HT-29 (cell line): ENCODE measurements at regions not wholly inside any gene's neighbourhood (a gene's known extent, or its start where the extent isn't known, plus 50 kb on each side); places are given as distances from the start of the nearest gene placed in this dataset.
"Not testable (repeated sequence)": the region's sequence is repeated elsewhere in the genome, so short reads cannot be mapped to it uniquely, and the experiment has no call there.

ENCODE experiments used
- DNase-seq: peaks from one replicate; pipeline ENCODE4 v3.0.0-alpha.2; 2015; ENCODE audit warnings: low spot score

- no peak for DNase-seq
Measured at GRCh38 chr10:2036209-2036608, 298.9 kb upstream of the ADARB2 start.

DNA sequence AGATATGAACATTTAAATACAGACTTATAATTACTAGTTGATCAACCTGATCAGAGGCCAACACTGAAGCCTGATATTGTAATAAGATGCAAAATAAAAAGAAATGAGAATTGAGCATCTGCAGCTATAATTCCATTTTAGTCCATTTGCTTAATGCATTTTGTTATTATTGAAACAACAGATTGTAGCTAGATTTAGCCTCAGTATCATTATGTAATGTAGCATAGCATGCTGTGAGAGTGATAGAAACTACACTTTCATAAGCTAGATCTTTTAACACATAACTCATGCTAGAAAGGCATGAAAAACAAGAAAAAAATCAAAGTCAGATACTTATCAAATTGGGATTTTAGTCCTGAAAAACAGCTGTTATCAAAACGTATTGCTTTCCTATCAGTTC, 292.7 kb upstream of the ADARB2 start:
- DNase-seq = no peak

DNA sequence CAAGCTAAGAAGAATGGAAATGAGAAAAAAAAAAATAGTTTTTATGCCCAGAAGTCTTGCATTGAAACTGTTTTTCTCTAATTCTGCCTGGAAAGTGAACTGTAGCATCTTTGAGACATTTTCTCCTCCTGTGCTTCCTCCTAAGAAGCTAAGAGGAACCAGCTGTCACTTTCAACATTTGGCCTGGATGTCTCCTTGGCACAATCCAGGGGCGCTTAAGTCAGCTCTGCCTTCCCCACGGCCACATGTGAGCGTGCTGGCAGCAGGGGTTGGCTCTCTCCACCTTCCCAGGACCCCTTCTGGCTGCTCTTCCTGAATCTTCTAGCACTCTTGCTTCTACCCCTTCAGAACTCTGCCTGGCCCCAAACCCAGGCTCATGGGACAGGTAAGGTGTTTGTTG, 289.6 kb upstream of the ADARB2 start:
- no peak for DNase-seq

- DNase-seq = not testable (repeated sequence)
Measured at GRCh38 chr10:2024750-2025149, 287.4 kb upstream of the ADARB2 start.

DNA sequence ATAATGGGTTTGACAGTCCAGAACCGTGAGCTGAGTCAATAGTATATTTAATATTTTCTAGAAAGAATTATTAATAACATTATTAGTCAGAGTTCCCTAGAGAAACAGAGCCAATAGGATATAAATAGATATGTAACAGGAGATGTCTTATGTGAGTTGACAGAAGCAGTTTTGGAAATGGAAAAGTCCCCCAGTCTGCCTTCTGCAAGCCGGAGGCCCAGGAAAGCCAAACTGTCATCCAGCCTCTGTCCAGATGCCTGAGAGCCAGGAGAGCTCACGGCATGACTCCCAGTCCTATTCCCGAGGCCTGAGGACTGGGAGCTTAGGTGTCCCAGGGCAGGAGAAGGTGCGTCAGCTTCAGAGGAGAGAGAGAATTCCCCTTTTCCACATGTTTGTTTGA, 286.4 kb upstream of the ADARB2 start:
- DNase-seq = no peak

- no peak for DNase-seq
Measured at GRCh38 chr10:2022401-2022800, 285.1 kb upstream of the ADARB2 start.

- DNase-seq = no peak
Measured at GRCh38 chr10:2020836-2021235, 283.5 kb upstream of the ADARB2 start.

GRCh38 chr10:2019803-2020202, 282.5 kb upstream of the ADARB2 start:
- DNase-seq = no peak

DNA sequence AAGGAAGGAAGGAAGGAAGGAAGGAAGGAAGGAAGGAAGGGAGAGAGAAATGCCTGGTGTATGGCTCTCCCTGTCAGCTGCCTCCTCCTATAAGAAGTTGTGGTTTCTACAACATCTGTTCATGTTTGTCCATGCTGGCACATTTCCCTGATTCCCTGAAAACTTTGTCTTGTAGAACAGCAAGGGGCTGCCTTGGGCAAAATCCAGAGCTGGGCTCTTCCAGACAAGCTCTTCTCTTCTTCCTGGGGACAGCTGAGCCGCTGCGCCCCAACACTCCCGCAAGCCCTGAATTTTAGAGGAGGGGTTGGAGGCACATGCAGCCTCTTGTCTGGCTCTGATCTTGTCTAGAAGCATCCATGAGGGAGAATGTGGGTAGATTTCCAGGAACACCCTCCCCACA, 282.0 kb upstream of the ADARB2 start:
- DNase-seq = no peak

DNA sequence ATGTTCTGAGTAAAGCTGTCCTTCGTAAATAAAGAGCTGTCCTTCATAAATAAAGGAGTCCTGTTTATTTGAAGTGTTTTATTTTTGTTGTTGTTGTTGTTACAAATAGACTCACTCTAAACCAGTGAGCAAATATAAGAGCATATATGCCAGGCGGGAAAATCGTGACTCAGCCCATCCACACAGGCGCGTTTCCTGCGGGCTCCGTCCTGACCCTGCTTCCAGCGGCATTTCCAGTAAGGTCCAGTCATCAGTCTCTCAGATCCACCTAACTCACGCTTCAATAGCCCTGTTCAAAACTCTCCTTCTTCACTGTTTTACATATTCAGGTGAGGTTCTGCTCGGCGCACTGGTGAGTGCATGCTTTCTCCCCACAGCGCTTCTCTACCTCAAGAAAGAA, 277.2 kb upstream of the ADARB2 start:
- no peak for DNase-seq

DNA sequence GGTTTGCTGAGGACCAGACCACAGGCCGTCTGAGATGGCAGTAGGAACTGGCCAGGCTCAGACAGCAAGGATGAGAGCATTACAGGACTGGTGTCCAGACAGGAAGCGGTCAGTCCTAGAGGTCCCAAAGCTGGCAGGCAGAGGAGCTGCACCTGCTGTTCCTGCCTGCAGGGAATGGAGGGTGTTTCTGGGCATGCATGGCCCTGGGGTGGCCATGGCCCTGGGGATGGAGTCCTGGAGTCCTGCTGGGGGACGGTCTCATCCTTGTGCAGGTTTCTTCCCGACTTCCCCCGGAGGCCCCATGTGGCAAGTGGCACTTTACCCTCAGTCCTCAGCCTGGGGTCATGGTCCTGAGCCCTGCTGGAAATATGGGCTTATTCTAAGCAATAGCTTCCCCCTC, 274.9 kb upstream of the ADARB2 start:
- no peak for DNase-seq

- no peak for DNase-seq
Measured at GRCh38 chr10:2011106-2011716, 273.9 kb upstream of the ADARB2 start.

- no peak for DNase-seq
Measured at GRCh38 chr10:2005546-2005945, 268.2 kb upstream of the ADARB2 start.

DNA sequence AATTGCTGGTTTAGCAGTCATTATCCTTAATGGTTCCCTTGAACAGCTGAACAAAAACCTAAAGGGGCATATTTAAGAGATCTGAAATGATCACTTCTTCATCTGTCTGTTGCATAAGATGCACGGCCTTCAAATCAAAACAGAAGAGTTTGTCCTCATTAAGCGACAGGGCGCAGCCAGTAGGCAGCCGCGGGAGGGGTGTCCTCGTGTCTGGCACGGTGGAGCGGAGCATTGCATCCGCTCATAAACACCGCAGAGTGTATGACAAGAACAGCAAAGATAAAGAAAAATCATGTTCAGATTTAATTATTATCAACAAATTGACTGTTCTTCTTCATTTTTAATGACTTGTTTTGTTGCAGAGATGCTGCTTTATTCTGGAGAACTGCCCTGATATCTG, 255.6 kb upstream of the ADARB2 start:
- DNase-seq = no peak

- no peak for DNase-seq
Measured at GRCh38 chr10:1989090-1989489, 251.8 kb upstream of the ADARB2 start.

GRCh38 chr10:1981976-1982375, 244.7 kb upstream of the ADARB2 start:
- DNase-seq = no peak

- DNase-seq = no peak
Measured at GRCh38 chr10:1980459-1980858, 243.1 kb upstream of the ADARB2 start.

DNA sequence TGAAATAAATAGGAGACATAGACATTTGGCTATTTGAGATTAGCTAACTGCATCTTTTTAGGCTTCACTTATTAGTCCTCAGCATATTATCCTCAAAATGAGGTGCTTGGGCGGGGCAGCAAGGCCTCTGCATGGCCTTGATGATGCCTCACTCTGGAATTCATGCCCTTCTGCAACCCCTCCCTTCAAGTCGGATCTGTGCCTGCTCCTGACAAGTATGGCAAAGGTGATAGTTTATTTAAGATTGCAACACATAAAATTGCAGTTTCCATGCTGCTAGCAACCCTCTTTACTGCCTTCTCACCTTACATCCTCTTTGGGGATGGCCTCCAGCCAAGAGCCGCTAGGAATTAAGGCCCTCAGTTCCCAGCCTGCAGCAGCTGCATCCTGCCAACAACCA, 241.3 kb upstream of the ADARB2 start:
- no peak for DNase-seq

DNA sequence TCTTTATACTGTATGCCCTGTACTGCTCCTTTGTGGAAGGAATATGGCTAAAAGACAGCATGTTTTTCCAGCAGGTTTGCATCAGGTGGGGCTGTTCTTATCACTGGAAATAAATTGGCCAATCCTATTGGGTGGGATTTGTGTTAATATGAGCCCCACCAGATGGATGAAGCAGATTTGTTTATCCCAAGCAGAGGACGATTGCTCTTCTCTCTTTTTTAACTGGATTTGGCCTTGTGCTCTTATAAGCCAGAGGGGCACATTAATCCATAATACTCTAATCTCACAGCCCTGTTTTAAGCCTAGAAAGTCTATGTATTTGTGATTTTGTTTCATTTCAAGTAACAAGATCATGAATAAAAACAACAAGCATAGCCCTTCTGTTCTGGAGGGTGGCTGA, 240.1 kb upstream of the ADARB2 start:
- no peak for DNase-seq

DNA sequence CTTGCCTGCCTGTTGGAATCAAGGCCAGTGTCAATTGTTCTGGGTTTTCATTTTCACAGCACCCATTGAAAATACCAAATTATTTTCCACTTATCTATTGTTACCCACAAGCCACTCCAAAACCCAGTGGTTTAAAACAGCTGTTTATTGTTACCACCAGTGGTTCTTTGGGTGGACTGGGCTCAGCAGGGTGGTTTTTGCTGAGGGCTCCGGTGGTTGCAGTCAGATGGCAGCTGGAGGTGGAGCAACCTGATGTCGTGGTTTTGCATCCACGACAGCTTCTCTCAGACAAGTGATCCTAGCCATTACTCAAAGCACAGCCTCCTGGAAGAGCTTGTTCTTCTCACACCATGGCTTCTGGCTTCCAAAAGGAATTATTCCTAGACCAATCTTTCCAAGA, 235.1 kb upstream of the ADARB2 start:
- DNase-seq = no peak

DNA sequence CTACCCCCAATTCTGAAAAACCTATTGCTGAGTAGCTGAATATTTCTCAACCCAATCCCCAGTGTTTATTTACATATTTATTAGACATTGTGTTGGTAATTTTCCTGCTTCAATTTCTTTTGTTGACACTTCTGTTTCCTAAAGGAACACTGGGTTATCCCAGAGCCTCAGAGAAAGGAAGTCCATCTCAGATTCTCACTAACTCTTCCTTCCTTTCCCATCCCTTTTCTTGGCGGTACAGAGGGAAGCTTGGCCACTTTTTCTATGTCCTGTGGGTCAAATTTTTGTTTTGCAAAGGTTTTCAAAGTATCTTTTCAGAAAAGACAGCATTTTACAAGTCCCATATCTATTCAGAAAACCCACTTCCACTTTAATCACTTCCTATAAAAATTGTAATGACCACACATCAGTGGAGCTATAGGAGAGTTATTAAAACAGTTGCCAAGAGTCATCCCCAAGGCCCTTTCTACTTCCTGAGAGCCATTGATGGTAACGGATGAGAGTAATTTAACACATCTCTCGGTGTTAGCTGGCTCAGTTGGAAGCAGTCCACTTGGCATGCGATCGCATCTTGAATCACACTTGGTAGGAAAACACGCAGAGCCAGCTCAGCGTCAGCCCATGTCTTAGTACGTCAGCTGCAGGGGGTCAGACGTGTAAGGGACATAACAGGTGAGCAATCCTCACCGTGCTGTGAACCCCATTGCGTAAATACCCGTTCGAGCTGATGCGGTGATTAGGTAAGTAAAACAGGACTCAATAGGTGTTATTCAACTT, 231.1 kb upstream of the ADARB2 start:
- DNase-seq = no peak

DNA sequence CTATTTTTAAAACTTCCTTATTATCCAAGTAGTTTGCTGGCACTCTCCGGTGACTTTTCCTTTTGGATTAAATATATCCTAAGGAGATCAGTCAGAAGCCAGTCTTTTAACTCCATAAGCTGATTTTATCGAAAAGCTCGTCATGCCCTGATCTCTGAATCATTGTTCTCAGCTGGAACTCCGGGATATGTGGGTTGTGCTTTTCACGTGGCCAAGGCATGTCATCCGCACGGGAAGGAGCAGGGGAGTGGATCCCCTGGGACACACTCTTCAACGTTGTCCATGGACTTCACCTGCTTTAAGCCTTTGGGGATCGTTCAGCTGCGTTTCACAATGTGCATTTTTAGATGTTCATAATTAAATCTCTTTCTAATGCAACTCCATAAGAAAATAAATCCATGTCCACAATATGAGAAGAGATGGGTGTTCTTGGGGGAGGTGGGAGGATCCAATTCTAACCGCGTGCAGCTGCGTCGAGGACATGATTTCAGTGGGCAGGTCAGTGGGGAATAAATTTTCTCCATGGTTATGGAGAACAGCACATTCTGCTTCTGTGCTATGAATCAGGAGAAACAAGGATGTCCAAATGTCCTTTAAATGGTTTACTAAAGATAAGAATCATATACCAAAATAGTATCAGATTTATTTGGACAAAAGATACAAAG, 229.5 kb upstream of the ADARB2 start:
- DNase-seq = no peak

GRCh38 chr10:1964476-1964875, 227.2 kb upstream of the ADARB2 start:
- DNase-seq = no peak
